SHP77 (cell line): ENCODE measurements at regions not wholly inside any gene's neighbourhood (a gene's known extent, or its start where the extent isn't known, plus 50 kb on each side); places are given as distances from the start of the nearest gene placed in this dataset.

ENCODE experiments used
- DNase-seq, 2 experiments: peaks; one replicate each; lab custom pipeline; 2025; lab: John Stamatoyannopoulos, UW

- DNase-seq, result no peak
Observed at GRCh38 chr1:50358962-50359361, 64.3 kb downstream of the DMRTA2 start.

DNA sequence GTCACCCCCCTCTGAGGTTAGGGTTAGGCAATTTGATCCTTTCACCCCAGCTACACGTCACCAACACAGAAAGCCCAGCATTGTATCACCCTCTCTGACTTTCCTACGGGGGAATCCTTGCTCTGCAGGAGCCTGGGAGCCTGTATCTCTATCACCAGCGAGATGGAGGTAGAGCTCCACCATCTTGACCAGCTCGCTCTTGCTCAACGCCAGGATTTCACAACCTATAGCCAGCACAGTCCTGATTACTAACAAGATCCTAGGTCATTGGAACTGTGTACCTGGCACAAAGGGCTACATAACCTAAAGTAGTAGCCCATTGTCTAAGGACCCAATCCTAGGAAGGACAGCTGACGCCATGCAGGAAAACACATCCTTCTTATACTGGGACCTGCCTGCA lies 66.1 kb downstream of the DMRTA2 start:
- no peak for DNase-seq

- no peak for DNase-seq
Observed at GRCh38 chr1:50354813-50355212, 68.4 kb downstream of the DMRTA2 start.

DNA sequence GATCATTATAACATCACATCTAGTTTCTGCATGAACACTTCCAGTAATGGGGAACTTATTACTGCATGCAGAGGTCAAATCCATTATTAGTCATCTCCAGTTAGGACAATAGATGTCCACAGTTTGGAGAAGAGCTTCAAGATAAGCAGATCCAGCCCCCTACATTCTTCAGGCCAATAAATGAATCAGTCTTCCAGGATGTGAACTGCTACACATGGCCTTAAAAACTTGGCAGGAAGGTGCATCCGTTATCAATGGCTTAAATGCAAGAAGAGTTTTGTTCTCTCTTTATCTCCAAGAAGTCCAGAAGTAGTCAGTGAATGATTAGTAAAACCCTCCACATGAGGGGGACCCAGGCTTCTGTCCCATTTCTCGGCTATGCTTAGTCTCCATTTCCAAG lies 70.8 kb downstream of the DMRTA2 start:
- DNase-seq, result no peak

DNA sequence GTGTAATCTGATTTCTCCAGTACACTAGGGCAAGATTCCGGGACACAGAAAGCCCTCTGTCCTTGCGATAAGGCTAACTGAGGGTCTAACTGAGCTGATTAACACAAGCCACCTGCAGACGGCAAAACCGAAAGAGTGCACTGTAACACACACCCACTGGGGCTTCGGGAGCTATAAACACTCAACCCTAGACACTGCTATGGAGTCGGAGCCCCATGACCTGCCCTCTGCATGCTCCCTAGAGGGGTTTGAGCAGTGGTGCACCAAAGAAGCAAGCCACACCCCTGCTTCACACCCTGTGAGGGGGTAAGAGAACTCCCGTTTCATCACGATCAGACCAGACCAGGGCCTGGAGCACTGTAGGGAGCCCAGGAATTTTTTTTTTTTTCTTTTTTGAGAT lies 72.4 kb downstream of the DMRTA2 start:
- DNase-seq, result no peak

GRCh38 chr1:50350421-50350820 lies 72.8 kb downstream of the DMRTA2 start:
- DNase-seq, result no peak

DNA sequence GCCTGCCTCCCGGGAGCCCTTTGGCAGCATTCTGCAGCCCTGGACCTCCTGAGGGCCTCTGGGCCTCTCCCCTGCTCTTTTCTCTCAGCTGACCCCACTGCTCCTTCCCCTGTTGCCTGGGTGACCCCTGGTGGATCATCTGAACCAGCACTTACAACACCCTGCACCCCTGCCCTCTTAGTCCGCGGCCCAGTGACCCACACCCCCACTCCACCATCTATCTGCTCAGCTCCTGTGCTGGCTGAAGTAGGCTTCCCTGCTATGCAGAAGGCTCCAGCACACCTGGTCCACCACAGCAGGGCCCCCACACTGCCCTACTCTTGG lies 74.0 kb downstream of the DMRTA2 start:
- DNase-seq, result no peak

DNA sequence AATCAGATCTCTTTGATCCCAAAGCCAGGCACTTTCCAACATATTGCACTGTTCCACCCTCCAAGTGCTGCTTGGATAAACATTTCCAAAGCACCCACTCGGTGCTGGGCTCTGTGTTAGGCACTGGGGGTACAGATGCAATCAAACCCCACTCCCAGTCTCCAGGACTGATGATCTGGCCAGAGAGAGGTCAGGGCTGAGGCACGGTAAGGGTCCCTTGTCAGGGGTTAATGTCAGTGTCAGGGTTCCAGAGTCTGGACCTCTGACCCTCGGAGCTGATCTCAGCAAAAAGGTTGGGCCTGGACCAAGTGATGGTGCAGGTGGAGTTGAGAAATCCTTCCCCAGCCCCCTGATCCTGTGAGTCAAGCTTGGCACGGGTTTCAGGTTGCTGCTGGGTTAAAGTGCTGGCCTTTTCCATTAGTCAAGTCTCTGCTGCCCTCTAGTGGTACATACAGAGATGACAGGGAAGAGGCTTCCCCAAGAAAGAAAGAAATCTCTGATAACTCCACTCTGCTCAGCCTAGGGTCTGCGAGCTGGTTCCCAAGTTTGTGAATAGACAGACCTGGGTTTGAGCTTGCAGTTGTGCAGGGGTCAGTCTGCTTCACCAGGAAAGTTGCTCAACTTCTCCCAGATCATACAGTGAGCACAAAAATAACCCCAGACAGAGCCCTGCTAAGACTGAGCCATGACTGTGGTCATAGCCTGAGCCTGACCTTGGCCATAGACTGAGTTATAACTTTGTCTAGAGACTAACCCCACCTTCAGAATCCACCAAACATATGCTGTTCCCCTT lies 74.6 kb downstream of the DMRTA2 start:
- DNase-seq, result peak; percentile 54 to 76

- DNase-seq, result no peak
Observed at GRCh38 chr1:50347933-50348332, 75.3 kb downstream of the DMRTA2 start.

DNA sequence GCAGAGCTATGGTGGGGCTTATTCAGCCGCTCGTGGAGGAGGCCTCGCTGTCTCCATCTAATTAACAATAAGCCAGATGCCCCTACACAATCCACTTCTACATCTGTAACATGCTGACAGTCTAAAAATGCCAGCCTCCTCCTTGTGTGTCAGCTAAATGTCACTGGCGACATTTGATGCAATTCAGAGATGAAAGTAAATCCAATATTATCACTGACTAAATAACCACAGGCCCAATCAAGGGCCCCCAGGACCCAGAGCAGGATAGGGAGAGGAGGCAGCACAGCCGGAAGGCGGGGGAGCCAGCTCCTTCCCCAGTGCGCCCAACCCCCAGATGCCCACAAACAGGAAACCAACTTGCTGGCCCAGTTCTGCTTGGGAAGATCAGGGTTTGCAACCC lies 76.6 kb downstream of the DMRTA2 start:
- DNase-seq, result no peak

- DNase-seq, result no peak
Observed at GRCh38 chr1:50343323-50343722, 79.9 kb downstream of the DMRTA2 start.

DNA sequence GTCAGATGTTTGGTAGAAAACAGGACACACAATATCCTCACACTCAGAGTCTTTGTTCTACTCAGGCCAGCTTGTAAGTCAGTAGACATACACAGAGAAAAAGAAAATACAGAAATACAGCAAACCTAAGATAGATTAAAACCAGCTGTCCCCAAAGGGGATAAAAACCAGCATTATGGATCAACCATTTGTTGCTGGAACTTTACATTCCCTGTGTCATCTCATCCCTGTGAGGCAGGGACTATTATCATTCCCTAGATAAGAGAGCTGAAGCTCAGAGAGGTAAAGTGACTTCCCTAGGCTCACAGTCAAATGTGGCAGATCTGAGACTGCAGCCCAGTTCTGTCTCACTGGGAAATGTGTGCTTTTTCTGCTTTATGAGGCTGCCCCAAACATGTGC lies 80.7 kb downstream of the DMRTA2 start:
- no peak for DNase-seq

DNA sequence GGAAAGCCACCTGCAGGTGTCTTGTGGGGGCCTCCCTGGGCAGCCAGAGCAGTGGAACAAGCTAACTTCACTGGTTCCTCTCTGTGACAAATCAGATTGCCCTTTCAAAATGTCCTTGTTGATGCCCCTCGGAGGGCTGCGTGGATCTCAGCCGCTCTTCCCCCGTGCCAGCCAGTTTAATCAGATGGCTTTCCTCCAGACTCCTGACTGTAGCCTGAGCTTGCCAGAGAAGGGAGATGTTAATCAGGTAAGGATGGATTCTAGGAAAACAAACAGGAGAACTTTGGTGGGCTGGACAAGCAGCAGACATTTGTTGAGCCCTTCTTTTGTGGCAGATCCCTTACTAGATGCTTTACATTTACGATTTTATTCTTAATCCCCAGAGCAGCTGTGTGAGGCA lies 88.2 kb downstream of the DMRTA2 start:
- no peak for DNase-seq

DNA sequence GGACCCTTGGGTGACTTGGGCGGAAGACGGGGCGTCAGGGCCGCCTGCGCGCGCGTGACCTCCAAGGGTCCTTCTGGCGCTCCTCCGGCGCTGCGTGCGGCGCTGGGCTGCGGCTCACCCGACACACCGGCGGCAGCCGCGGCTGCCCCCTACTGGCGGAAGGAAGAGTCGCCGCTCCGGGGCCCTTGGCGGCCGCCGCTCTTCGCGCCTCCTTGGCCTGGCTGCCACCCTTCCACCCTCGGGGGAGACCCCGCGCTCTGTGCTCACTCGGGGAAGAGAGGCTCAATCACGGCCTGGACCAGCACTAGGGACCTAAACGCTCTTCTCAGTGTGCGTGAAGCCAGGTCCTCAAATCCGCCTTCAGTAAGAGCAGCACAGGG lies 89.7 kb downstream of the DMRTA2 start:
- peak; percentile 32 to 55 for DNase-seq

GRCh38 chr1:50332941-50333594 lies 90.2 kb downstream of the DMRTA2 start:
- DNase-seq, result peak; percentile 51 to 82

DNA sequence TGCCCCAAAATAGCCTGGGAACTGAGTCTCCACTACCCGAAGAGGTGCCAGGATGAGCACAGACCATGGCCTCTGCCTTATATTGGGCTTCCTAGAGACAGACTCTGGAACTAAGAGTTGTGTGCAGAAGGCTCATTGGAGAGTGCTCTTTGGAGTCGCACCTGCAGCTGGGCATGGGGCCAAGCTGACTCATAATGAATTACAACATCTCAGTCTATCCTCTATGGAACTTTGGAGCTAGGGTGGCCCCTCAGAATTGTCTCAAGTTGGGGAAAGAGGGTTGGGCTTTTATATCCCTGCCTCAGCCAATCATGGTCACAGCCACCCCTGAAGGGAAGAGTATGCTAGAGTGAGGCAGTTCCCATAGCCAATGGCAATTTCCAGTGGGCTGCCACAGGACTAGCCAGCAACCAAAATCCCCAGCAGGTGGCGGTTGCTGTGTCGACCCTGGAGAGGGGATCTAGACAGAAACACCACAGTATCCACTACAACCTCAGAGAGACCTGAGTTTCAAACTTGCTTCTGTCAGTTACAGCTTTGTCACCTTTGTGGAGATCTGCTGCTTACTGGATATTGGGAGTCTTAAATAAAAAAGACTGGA lies 93.8 kb downstream of the DMRTA2 start:
- peak; percentile 12 to 48 for DNase-seq

DNA sequence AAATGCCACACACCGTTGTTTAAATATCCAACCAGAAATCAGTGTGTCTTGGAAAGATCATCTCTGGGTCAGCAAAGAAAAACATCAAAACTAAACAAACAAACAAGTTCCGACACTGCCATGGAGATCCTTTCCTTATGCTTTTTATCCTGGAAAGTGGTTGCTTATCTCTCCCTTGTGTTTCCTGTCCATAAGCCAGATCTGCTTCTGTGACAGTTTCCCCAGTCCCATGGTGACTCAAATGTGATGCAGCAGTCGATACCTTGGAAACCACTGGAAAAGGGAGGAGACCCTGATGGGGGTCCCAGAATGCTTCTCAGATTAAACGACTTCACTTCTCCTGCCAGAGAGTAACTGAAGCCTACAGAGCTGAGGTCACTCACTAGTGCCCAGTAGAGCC lies 94.7 kb downstream of the DMRTA2 start:
- DNase-seq, result no peak

- no peak for DNase-seq
Observed at GRCh38 chr1:50326026-50326425, 97.2 kb downstream of the DMRTA2 start.

DNA sequence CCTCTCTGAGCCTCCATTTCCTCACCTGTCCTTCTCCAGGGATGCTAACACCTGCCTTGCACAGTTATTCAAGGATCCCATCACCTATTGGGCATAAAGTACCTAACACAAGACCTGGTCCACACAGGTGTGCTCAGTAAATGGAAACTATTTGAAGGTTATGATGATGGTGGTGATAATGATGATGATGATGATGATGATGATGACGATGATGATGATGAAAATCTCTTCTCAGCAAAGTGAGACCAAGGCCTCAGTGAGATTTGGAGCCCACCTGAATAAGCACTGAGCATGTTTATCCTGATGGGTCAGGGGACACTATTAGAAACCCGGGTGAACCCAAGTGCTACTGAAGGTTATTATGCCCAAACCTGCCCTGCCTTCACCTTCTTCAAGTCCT lies 100.7 kb downstream of the DMRTA2 start:
- no peak for DNase-seq

DNA sequence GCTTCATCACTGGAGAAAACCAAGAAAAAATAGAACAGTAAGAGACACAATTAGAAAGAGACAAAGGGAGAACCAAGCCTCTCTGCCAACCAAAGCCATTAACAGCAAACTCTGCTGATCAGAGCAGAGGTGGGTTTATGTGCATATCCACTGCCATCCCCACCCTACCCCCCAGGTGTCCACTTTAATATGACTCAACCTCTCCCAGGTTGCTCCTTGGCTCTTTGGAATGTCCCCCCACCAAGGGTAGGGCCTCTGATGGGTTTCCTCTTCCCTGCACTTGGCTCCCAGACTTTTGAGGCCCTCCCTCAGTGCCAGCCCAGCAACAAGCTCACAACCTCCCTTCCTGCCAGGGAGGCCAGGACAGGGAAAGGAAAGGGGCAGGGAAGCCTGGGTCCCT lies 104.8 kb downstream of the DMRTA2 start:
- no peak for DNase-seq

GRCh38 chr1:50308878-50309277 lies 114.4 kb downstream of the DMRTA2 start:
- DNase-seq, result no peak

GRCh38 chr1:50305808-50306207 lies 117.4 kb downstream of the DMRTA2 start:
- DNase-seq, result no peak

DNA sequence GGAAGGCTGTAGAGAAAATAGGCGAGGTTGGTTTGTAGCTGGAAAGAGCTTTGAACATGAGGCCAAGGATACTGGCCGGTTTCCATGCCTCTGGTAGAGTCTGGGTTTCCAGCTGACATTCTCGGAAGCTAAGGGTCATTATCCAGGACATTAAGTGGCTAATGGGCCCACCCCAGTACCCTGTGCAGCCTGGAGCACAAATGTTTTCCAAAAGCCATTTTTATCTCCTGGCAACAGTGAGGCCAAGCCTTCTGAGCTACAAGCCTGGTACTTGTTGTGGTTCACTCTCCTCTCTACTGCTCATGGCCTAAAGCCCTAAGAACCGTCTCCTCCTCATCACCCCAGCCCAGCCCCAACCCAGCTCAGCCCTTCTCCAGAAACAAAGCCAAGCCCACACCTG lies 122.9 kb downstream of the DMRTA2 start:
- DNase-seq, result no peak

GRCh38 chr1:50295566-50295965 lies 127.7 kb downstream of the DMRTA2 start:
- no peak for DNase-seq
